Uterus (tissue), 2 donors: ENCODE measurements at regions not wholly inside any gene's neighbourhood (a gene's known extent, or its start where the extent isn't known, plus 50 kb on each side); places are given as distances from the start of the nearest gene placed in this dataset.

Experiments used
- CTCF ChIP-seq, 4 experiments: fragments of 200-600 bp in 2 of 4; fragments of 450-650 bp in 2 of 4; sonication (generic) in 2 of 4; IDR thresholded peaks; one replicate each; pipeline ENCODE4 v1.5.1; 2016 to 2019; ENCODE audit warnings: antibody characterized with exemption in 4 of 4, mild to moderate bottlenecking in 2 of 4, moderate library complexity in 1 of 4
- POLR2A ChIP-seq, 2 donors: fragments of 450-650 bp; IDR thresholded peaks; one replicate each; pipeline ENCODE4 v1.6.1; 2016; ENCODE audit warnings: antibody characterized with exemption in 2 of 2, mild to moderate bottlenecking in 1 of 2, moderate library complexity in 1 of 2

GRCh38 chr3:191030491-191030890 is 168.0 kb upstream of the GMNC start:
- TF ChIP-seq CTCF (IDR thresholded peaks at IDR 0.05) (no peak), POLR2A (IDR thresholded peaks at IDR 0.05) (no peak)
